RWPE2 (cell line): ENCODE measurements at regions not wholly inside any gene's neighbourhood (a gene's known extent, or its start where the extent isn't known, plus 50 kb on each side); places are given as distances from the start of the nearest gene placed in this dataset.

ENCODE experiments used
- ATAC-seq: fragments of 200-7000 bp; cut with Tn5 transposase; 3 replicates; pipeline ENCODE4 v1.9.1; 2021; ENCODE audit warnings: low read depth
- DNase-seq: peaks from one replicate; pipeline ENCODE4 v3.0.0-alpha.2; 2020; ENCODE audit warnings: low spot score
- H3K27ac ChIP-seq: fragments of 450-650 bp; 2 replicates; pipeline ENCODE4 v1.5.1; 2017; ENCODE audit warnings: mild to moderate bottlenecking; ENCODE audit not compliant: poor library complexity, severe bottlenecking
- H3K27me3 ChIP-seq: fragments of 250-450 bp; sonication (Bioruptor Pico); 2 replicates; pipeline ENCODE4 v1.5.1; 2021; ENCODE audit warnings: mild to moderate bottlenecking, moderate library complexity; ENCODE audit not compliant: insufficient read depth, poor library complexity, severe bottlenecking
- H3K36me3 ChIP-seq: fragments of 250-450 bp; sonication (Bioruptor Pico); 2 replicates; pipeline ENCODE4 v1.5.1; 2020; ENCODE audit warnings: low read depth, mild to moderate bottlenecking, moderate library complexity
- H3K4me1 ChIP-seq: fragments of 250-450 bp; sonication (Bioruptor Pico); 2 replicates; pipeline ENCODE4 v1.5.1; 2021; ENCODE audit warnings: mild to moderate bottlenecking, moderate library complexity; ENCODE audit not compliant: insufficient read depth, poor library complexity, severe bottlenecking
- H3K4me3 ChIP-seq: fragments of 250-450 bp; sonication (Bioruptor Pico); 2 replicates; pipeline ENCODE4 v1.5.1; 2021; ENCODE audit warnings: mild to moderate bottlenecking, moderate library complexity; ENCODE audit not compliant: severe bottlenecking
- H3K9me3 ChIP-seq: fragments of 250-450 bp; sonication (Bioruptor Pico); 2 replicates; pipeline ENCODE4 v1.5.1; 2021; ENCODE audit warnings: mild to moderate bottlenecking, moderate library complexity; ENCODE audit not compliant: severe bottlenecking
- TF ChIP-seq, protein P1 (sequence below): fragments of 450-650 bp; IDR thresholded peaks from one replicate; pipeline ENCODE4 v1.5.1; 2017; ENCODE audit warnings: mild to moderate bottlenecking, moderate library complexity; ENCODE audit not compliant: poor library complexity, severe bottlenecking

DNA sequence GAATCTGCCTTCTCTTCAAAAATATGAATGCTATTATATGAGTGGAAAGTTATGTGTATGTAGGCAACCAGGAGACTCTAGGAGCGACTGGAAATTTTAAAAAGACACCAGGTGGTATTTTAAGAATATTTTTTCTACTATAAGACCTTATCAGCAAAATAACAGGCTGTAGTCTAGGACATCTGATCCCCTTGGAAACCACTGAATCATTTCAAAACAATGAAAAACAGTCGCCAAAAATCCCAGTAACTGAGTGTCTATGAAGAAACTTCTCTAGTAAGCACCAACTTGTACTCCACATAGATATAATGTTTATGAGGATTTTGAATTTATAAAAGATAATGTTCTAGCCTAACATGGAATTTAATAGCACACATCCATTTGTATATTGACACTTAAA is 358.5 kb downstream of the GPATCH2 start:
- H3K4me1 ChIP-seq = peaks cover 18% of the 10 kb centered on the region
- no peak for ATAC-seq
- no peak overlapping the region for H3K4me3 ChIP-seq
- no peak for DNase-seq
- H3K9me3 ChIP-seq = no peaks in the 10 kb centered on the region
- TF ChIP-seq, protein P1, sequence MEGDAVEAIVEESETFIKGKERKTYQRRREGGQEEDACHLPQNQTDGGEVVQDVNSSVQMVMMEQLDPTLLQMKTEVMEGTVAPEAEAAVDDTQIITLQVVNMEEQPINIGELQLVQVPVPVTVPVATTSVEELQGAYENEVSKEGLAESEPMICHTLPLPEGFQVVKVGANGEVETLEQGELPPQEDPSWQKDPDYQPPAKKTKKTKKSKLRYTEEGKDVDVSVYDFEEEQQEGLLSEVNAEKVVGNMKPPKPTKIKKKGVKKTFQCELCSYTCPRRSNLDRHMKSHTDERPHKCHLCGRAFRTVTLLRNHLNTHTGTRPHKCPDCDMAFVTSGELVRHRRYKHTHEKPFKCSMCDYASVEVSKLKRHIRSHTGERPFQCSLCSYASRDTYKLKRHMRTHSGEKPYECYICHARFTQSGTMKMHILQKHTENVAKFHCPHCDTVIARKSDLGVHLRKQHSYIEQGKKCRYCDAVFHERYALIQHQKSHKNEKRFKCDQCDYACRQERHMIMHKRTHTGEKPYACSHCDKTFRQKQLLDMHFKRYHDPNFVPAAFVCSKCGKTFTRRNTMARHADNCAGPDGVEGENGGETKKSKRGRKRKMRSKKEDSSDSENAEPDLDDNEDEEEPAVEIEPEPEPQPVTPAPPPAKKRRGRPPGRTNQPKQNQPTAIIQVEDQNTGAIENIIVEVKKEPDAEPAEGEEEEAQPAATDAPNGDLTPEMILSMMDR = no peak
- H3K27me3 ChIP-seq = no peaks in the 10 kb centered on the region
- H3K27ac ChIP-seq = no peak overlapping the region
- no peaks in the 10 kb centered on the region for H3K36me3 ChIP-seq

DNA sequence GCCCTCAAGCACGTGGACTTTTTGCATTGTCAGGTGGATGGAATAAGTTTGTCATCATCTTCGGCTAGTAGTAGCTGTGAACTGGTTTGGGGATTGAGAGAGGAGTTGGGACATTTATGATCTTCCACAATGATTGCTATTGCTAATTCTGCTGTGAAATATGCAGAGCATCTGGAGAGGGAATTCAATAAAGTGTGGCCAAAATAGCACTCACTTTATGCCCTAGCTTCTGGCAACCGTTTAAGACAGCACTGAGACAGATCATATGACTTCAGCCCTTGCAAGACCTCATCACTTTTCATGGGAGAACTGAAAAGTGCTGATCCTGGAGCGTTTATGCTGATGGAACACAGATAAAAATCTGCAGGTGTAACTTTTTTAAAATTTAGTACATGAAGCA is 360.8 kb downstream of the GPATCH2 start:
- Histone ChIP-seq H3K36me3 (no peaks in the 10 kb centered on the region), H3K4me3 (no peak overlapping the region), H3K27me3 (no peaks in the 10 kb centered on the region), H3K27ac (no peak overlapping the region), H3K9me3 (no peaks in the 10 kb centered on the region), H3K4me1 (peaks cover 5% of the 10 kb centered on the region)
- TF ChIP-seq, protein P1 = no peak
- no peak for DNase-seq
- no peak for ATAC-seq

DNA sequence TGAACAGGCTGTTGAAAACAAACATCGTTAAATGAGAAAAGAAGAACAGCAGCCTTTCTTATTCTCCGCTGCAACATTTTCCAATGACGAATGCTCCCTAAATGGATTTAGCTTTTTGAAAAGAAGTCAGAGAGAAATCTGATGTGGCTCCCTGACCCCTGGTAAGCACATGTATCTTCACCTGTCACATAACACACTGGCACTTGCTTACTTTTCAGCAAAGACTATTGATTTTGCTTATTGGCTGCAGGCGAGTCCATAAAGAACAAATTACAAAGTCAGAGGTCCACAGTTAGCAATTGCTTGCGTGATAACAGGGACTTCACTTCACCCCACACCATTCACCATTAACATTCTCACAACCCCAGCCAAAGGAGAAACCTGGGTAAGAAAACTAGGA is 362.8 kb downstream of the GPATCH2 start:
- no peak for ATAC-seq
- H3K27ac ChIP-seq = no peak overlapping the region
- H3K4me3 ChIP-seq = no peak overlapping the region
- H3K4me1 ChIP-seq = no peaks in the 10 kb centered on the region
- no peaks in the 10 kb centered on the region for H3K36me3 ChIP-seq
- TF ChIP-seq, protein P1 = no peak
- DNase-seq = no peak
- no peaks in the 10 kb centered on the region for H3K27me3 ChIP-seq
- H3K9me3 ChIP-seq = no peaks in the 10 kb centered on the region

DNA sequence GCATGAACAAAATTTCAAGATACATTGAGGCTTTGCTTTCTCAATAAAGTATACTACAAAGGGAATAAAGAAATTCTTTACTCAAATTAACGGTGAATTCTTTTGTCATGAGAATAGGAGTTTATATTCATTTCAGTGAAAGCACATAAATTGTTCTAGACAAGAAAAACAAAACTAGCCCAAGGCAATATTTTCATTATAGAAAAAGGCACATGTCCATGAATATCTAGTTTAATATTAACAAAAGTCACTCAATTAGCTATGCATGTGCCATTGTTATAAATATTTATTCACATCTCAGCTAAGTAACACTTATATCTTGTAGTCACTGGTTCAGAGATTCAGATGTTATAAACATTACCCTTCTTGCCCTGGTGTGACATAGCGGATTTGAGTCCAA is 369.3 kb downstream of the GPATCH2 start:
- Histone ChIP-seq H3K27ac (no peak overlapping the region), H3K9me3 (no peaks in the 10 kb centered on the region), H3K4me1 (no peaks in the 10 kb centered on the region), H3K36me3 (no peaks in the 10 kb centered on the region), H3K4me3 (no peak overlapping the region), H3K27me3 (no peaks in the 10 kb centered on the region)
- ATAC-seq = no peak
- TF ChIP-seq, protein P1 = no peak
- no peak for DNase-seq

DNA sequence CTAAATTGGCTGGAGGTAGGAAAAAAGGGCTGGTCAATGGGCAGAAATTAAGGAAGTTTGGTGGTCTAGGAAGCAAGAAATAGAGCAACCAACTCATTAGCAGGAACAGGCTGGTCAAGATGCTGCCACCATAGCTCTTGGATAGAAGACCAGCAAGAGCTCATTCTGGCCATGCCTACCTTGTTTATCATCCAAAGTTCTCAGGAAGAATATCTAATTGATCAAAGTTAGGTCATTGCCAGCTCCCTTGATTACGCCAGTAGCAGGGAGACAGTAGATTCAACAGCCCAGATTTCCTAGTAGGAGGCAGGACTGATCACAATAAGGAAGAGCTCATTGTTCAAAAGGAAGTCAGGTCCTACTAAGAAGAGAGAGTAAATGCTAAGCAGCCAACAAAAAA is 370.2 kb downstream of the GPATCH2 start:
- Histone ChIP-seq H3K4me1 (no peaks in the 10 kb centered on the region), H3K4me3 (no peak overlapping the region), H3K9me3 (no peaks in the 10 kb centered on the region), H3K27me3 (no peaks in the 10 kb centered on the region), H3K27ac (no peak overlapping the region), H3K36me3 (no peaks in the 10 kb centered on the region)
- ATAC-seq (no peak), DNase-seq (no peak)
- TF ChIP-seq, protein P1 = no peak
